ENCODE measurements at regions not wholly inside any gene's neighbourhood (a gene's known extent, or its start where the extent isn't known, plus 50 kb on each side); places are given as distances from the start of the nearest gene placed in this dataset.

- Histone ChIP-seq H3K4me2 (ENCODE audit: low read depth, low read length) (no peak overlapping the region), H3K27ac (ENCODE audit: extremely low read length, insufficient read depth, low read length) (no peak overlapping the region), H3K9ac (ENCODE audit: insufficient read depth, low read depth, low read length) (no peak overlapping the region), H3K9me3 (ENCODE audit: low read length) (peaks cover 29% of the 10 kb centered on the region), H4K20me1 (ENCODE audit: insufficient read depth, low read length) (no peaks in the 10 kb centered on the region), H3K4me3 (replicated peaks in 1 of 3; ENCODE audit: insufficient read depth in 1 of 3, low read depth in 2 of 3, low read length in 3 of 3) (no peak overlapping the region), H3K4me1 (ENCODE audit: insufficient read depth, low read length) (no peaks in the 10 kb centered on the region), H3K27me3 (ENCODE audit: control insufficient read depth in 1 of 2, insufficient read depth in 2 of 2, low read length in 2 of 2) (no peaks in the 10 kb centered on the region), H3K36me3 (replicated peaks in 1 of 2; ENCODE audit: control insufficient read depth in 1 of 2, insufficient read depth in 2 of 2, low read length in 2 of 2) (no peaks in the 10 kb centered on the region), H2AFZ (ENCODE audit: low read length) (no peak overlapping the region), H3K79me2 (ENCODE audit: insufficient read depth, low read length) (no peaks in the 10 kb centered on the region)
- DNase-seq (ENCODE audit: low spot score) (no peak), ATAC-seq (no peak), FAIRE-seq (no peak)
- POLR2A ChIA-PET, result no interaction called here
- no TSS peak for BruUV-seq (replicated peaks)
- CTCF ChIA-PET (ENCODE audit: low intra/inter-chr PET ratio, low total read pairs), result no interaction called here
- in situ Hi-C loops (cut with HindIII; ENCODE audit: extremely low pct_ligation_motif_present, low pct_unique_long_range_greater_than_20kb) (no loop called here), intact Hi-C loops (cut with micrococcal nuclease; ENCODE audit: unreplicated experiment) (no loop called here)
- TF ChIP-seq, protein P1, sequence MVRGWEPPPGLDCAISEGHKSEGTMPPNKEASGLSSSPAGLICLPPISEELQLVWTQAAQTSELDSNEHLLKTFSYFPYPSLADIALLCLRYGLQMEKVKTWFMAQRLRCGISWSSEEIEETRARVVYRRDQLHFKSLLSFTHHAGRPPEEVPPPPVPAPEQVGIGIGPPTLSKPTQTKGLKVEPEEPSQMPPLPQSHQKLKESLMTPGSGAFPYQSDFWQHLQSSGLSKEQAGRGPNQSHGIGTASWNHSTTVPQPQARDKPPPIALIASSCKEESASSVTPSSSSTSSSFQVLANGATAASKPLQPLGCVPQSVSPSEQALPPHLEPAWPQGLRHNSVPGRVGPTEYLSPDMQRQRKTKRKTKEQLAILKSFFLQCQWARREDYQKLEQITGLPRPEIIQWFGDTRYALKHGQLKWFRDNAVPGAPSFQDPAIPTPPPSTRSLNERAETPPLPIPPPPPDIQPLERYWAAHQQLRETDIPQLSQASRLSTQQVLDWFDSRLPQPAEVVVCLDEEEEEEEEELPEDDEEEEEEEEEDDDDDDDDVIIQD (CRISPR knock-in tag; IDR thresholded peaks at IDR 0.05; ENCODE audit: low read depth), result no peak
- TF ChIP-seq MIXL1 (CRISPR knock-in tag; IDR thresholded peaks at IDR 0.05) (no peak), TEAD3 (CRISPR knock-in tag; optimal IDR thresholded peaks at IDR 0.05; ENCODE audit: borderline replicate concordance) (no peak), HNRNPH1 (optimal IDR thresholded peaks at IDR 0.05; ENCODE audit: low read depth, low read length) (no peak), ZNF567 (CRISPR knock-in tag; IDR thresholded peaks at IDR 0.05; ENCODE audit: borderline replicate concordance) (no peak), ZSCAN31 (CRISPR knock-in tag; IDR thresholded peaks at IDR 0.05; ENCODE audit: low read depth) (no peak), NR2F1 (CRISPR knock-in tag; IDR thresholded peaks at IDR 0.05) (no peak), BHLHE40 (IDR thresholded peaks at IDR 0.05; ENCODE audit: low read length) (no peak), ATF1 (CRISPR knock-in tag; IDR thresholded peaks at IDR 0.05) (no peak), ZNF124 (CRISPR knock-in tag; IDR thresholded peaks at IDR 0.05) (no peak), ZNF746 (CRISPR knock-in tag; IDR thresholded peaks at IDR 0.05) (no peak), ZNF503 (CRISPR knock-in tag; IDR thresholded peaks at IDR 0.05) (no peak), ZNF841 (CRISPR knock-in tag; IDR thresholded peaks at IDR 0.05; ENCODE audit: borderline replicate concordance) (no peak), ARNT2 (CRISPR knock-in tag; IDR thresholded peaks at IDR 0.05; ENCODE audit: low read depth) (no peak)
- TF ChIP-seq, protein P2, sequence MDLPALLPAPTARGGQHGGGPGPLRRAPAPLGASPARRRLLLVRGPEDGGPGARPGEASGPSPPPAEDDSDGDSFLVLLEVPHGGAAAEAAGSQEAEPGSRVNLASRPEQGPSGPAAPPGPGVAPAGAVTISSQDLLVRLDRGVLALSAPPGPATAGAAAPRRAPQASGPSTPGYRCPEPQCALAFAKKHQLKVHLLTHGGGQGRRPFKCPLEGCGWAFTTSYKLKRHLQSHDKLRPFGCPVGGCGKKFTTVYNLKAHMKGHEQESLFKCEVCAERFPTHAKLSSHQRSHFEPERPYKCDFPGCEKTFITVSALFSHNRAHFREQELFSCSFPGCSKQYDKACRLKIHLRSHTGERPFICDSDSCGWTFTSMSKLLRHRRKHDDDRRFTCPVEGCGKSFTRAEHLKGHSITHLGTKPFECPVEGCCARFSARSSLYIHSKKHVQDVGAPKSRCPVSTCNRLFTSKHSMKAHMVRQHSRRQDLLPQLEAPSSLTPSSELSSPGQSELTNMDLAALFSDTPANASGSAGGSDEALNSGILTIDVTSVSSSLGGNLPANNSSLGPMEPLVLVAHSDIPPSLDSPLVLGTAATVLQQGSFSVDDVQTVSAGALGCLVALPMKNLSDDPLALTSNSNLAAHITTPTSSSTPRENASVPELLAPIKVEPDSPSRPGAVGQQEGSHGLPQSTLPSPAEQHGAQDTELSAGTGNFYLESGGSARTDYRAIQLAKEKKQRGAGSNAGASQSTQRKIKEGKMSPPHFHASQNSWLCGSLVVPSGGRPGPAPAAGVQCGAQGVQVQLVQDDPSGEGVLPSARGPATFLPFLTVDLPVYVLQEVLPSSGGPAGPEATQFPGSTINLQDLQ (CRISPR knock-in tag; IDR thresholded peaks at IDR 0.05), result no peak
These were observed 110.1 kb upstream of the ANO5 start for GRCh38 chr11:22082788-22083187.
